K562 (cell line): ENCODE measurements at regions not wholly inside any gene's neighbourhood (a gene's known extent, or its start where the extent isn't known, plus 50 kb on each side); places are given as distances from the start of the nearest gene placed in this dataset.

Source experiments
- ATAC-seq: fragments of 200-7000 bp; cut with Tn5 transposase; 3 replicates; pipeline ENCODE4 v1.9.1; 2020; ENCODE audit warnings: moderate library complexity
- BruUV-seq: library from RNA; stranded (reverse); fragments of 400-500 nt; replicated peaks from 2 replicates; lab custom pipeline; 2021; lab: Mats Ljungman, UMichigan
- CTCF ChIA-PET: fragments of 300-600 bp; formaldehyde crosslinking; extraction: SDS; loops from one replicate; lab custom pipeline; 2021; ENCODE audit warnings: low intra/inter-chr PET ratio; lab: Yijun Ruan, JAX
- POLR2A ChIA-PET: fragments of 300-600, 350-650 bp; sonication (Branson Sonifier 250); formaldehyde crosslinking; extraction: SDS; loops from one replicate; lab custom pipeline; 2021; ENCODE audit warnings: antibody characterized with exemption, inconsistent platforms; lab: Yijun Ruan, JAX
- DNase-seq, 4 experiments: peaks; one replicate each; pipeline versions ENCODE4 v3.0.0 to v3.0.0-alpha.2; 2011 to 2018; ENCODE audit warnings: low spot score in 3 of 4, mixed read lengths in 3 of 4; ENCODE audit errors: extremely low read depth in 1 of 4
- FAIRE-seq: peaks from 2 replicates; lab custom pipeline; 2011; peaks lifted over from hg19 to GRCh38; lab: Jason Lieb, UNC
- H2AFZ ChIP-seq: 2 replicates; pipeline ENCODE4 v1.6.0; 2011; ENCODE audit warnings: low read depth, low read length, control low read depth, inconsistent platforms
- H3K27ac ChIP-seq: fragments of 200-600 bp; 3 replicates; pipeline ENCODE4 v1.8.0; 2011; ENCODE audit warnings: low read depth, mild to moderate bottlenecking, control low read depth, inconsistent platforms, low read length, moderate library complexity, mixed read lengths; ENCODE audit errors: extremely low read depth
- H3K27me3 ChIP-seq, 2 experiments: fragments of 300-600 bp in 1 of 2; 2 replicates in 1 of 2; 3 replicates in 1 of 2; pipeline versions ENCODE4 v1.6.0 to v1.8.0; 2011; ENCODE audit warnings: inconsistent platforms in 2 of 2, low read length in 2 of 2, mild to moderate bottlenecking in 1 of 2, mixed read lengths in 1 of 2, moderate library complexity in 1 of 2; ENCODE audit not compliant: control insufficient read depth in 2 of 2, insufficient read depth in 2 of 2
- H3K36me3 ChIP-seq: fragments of 300-600 bp; 3 replicates; pipeline ENCODE4 v1.8.0; 2011; ENCODE audit warnings: mild to moderate bottlenecking, low read length, inconsistent platforms; ENCODE audit not compliant: control insufficient read depth, insufficient read depth
- H3K4me1 ChIP-seq, 2 experiments: fragments of 200-600 bp in 1 of 2; replicated peaks in 1 of 2; 2 replicates in 1 of 2; 3 replicates in 1 of 2; pipeline versions ENCODE4 v1.5.1 to v1.8.0; 2011; ENCODE audit warnings: inconsistent platforms in 2 of 2, low read length in 2 of 2, mild to moderate bottlenecking in 1 of 2, mixed read lengths in 1 of 2, moderate library complexity in 1 of 2; ENCODE audit not compliant: control insufficient read depth in 2 of 2, insufficient read depth in 2 of 2
- H3K4me2 ChIP-seq: 2 replicates; pipeline ENCODE4 v1.6.1; 2011; ENCODE audit warnings: low read length, control low read depth, inconsistent platforms, mixed read lengths; ENCODE audit not compliant: insufficient read depth
- H3K4me3 ChIP-seq: fragments of 200-600 bp; sonication (generic), shearing (Covaris generic); 2 replicates; pipeline ENCODE4 v1.5.1; 2016; ENCODE audit warnings: control low read depth, inconsistent platforms
- H3K79me2 ChIP-seq: fragments of 200-600 bp; 3 replicates; pipeline ENCODE4 v1.8.0; 2011; ENCODE audit warnings: low read length, inconsistent platforms; ENCODE audit not compliant: control insufficient read depth, insufficient read depth
- H3K9ac ChIP-seq, 2 experiments: 2 replicates each; pipeline versions ENCODE4 v1.6.0 to v1.6.1; 2011; ENCODE audit warnings: low read depth in 2 of 2, low read length in 2 of 2, control low read depth in 1 of 2, inconsistent platforms in 1 of 2, mild to moderate bottlenecking in 1 of 2, mixed read lengths in 1 of 2; ENCODE audit not compliant: insufficient read depth in 1 of 2
- H3K9me1 ChIP-seq: one replicate; pipeline ENCODE4 v1.6.0; 2011; ENCODE audit warnings: inconsistent platforms, mild to moderate bottlenecking, low read length, moderate library complexity; ENCODE audit not compliant: control insufficient read depth, insufficient read depth
- H3K9me3 ChIP-seq: replicated peaks from 2 replicates; pipeline ENCODE4 v1.5.1; 2011; ENCODE audit warnings: low read depth, low read length, inconsistent platforms; ENCODE audit not compliant: control insufficient read depth, insufficient read depth
- H4K20me1 ChIP-seq: replicated peaks from 2 replicates; pipeline ENCODE4 v1.6.1; 2011; ENCODE audit warnings: low read length, inconsistent platforms, mixed read lengths; ENCODE audit not compliant: control insufficient read depth, insufficient read depth
- ATF7 ChIP-seq: fragments of 450-650 bp; IDR thresholded peaks from 2 replicates; pipeline ENCODE4 v1.7.1; 2014; ENCODE audit warnings: mild to moderate bottlenecking, moderate library complexity
- CBX1 ChIP-seq: sonication (generic); IDR thresholded peaks from 2 replicates; pipeline ENCODE4 v1.6.1; 2016; ENCODE audit warnings: antibody characterized with exemption, low read depth, mild to moderate bottlenecking
- CHD2 ChIP-seq: IDR thresholded peaks from 2 replicates; pipeline ENCODE4 v1.6.1; 2011; ENCODE audit warnings: low read depth, low read length
- CHD4 ChIP-seq: fragments of 200-600 bp; sonication (generic); IDR thresholded peaks from 3 replicates; pipeline ENCODE4 v1.6.1; 2012; ENCODE audit warnings: low read depth, mild to moderate bottlenecking, mixed read lengths, low read length, inconsistent platforms; ENCODE audit not compliant: insufficient read depth, insufficient replicate concordance, poor library complexity, severe bottlenecking
- ETV6 ChIP-seq, 3 experiments: fragments of 150-350 bp in 1 of 3; sonication (generic) in 1 of 3; formaldehyde crosslinking in 1 of 3; IDR thresholded peaks; 2 replicates each; pipeline versions ENCODE4 v1.6.1 to v1.8.0; 2014 to 2022; ENCODE audit warnings: borderline replicate concordance in 2 of 3, low read depth in 2 of 3, antibody characterized with exemption in 1 of 3, low read length in 1 of 3, mild to moderate bottlenecking in 1 of 3, missing genetic modification reagents in 1 of 3
- KAT2B ChIP-seq: IDR thresholded peaks from one replicate; pipeline ENCODE4 v1.6.1; 2012; ENCODE audit warnings: low read depth, mild to moderate bottlenecking, control low read depth, inconsistent platforms, low read length, moderate library complexity
- MAZ ChIP-seq, 2 experiments: fragments of 450-650 bp in 1 of 2; sonication (generic) in 1 of 2; formaldehyde crosslinking; IDR thresholded peaks in 1 of 2; conservative IDR thresholded peaks in 1 of 2; 2 replicates each; pipeline versions ENCODE4 v1.4.0 to v1.5.0; 2020; ENCODE audit warnings: mild to moderate bottlenecking in 1 of 2, missing genetic modification reagents in 1 of 2
- MCM2 ChIP-seq: fragments of 450-650 bp; IDR thresholded peaks from 2 replicates; pipeline ENCODE4 v1.6.1; 2017; ENCODE audit warnings: low read depth, mild to moderate bottlenecking
- MED1 ChIP-seq: sonication (generic); formaldehyde crosslinking; IDR thresholded peaks from 2 replicates; pipeline ENCODE4 v1.8.1; 2023; ENCODE audit warnings: missing genetic modification reagents, borderline replicate concordance
- NFXL1 ChIP-seq: fragments of 450-650 bp; formaldehyde crosslinking; IDR thresholded peaks from 2 replicates; pipeline ENCODE4 v1.4.0; 2021; ENCODE audit warnings: mild to moderate bottlenecking
- NFYB ChIP-seq: IDR thresholded peaks from 2 replicates; pipeline ENCODE4 v1.6.1; 2011; ENCODE audit warnings: mild to moderate bottlenecking, moderate library complexity; ENCODE audit not compliant: insufficient read length; ENCODE audit errors: extremely low read depth
- SPI1 ChIP-seq: IDR thresholded peaks from 2 replicates; pipeline ENCODE4 v1.6.1; 2011; ENCODE audit warnings: low read depth, low read length, control low read depth, borderline replicate concordance
- TCF15 ChIP-seq: fragments of 250-450 bp; sonication (Bioruptor Pico); IDR thresholded peaks from 2 replicates; pipeline ENCODE4 v1.8.0; 2022; ENCODE audit warnings: moderate library complexity, mild to moderate bottlenecking, inconsistent platforms
- USF1 ChIP-seq: sonication (generic); formaldehyde crosslinking; IDR thresholded peaks from 2 replicates; pipeline ENCODE4 v1.9.0; 2022; ENCODE audit warnings: mild to moderate bottlenecking, missing genetic modification reagents
- ZBTB33 ChIP-seq: sonication (generic); formaldehyde crosslinking; IDR thresholded peaks from 2 replicates; pipeline ENCODE4 v1.8.1; 2023; ENCODE audit warnings: mild to moderate bottlenecking, missing genetic modification reagents
- ZNF212 ChIP-seq: fragments of 450-650 bp; formaldehyde crosslinking; IDR thresholded peaks from 2 replicates; pipeline ENCODE4 v1.4.0; 2020; ENCODE audit warnings: mild to moderate bottlenecking
- ZNF778 ChIP-seq: fragments of 450-650 bp; formaldehyde crosslinking; IDR thresholded peaks from 2 replicates; pipeline ENCODE4 v1.4.0; 2020; ENCODE audit warnings: mild to moderate bottlenecking, moderate library complexity
- in situ Hi-C: fragments of 300-500 bp; cut with MboI; formaldehyde crosslinking; loops from 4 replicates; pipeline ENCODE4 v1.15.0; 2018; ENCODE audit warnings: inconsistent platforms, mixed read lengths
- intact Hi-C: fragments of 100-400 bp; cut with micrococcal nuclease; formaldehyde crosslinking; loops from 2 replicates; pipeline ENCODE4 v1.14.2; 2022
- TF ChIP-seq, protein P1 (sequence below): fragments of 250-450 bp; sonication (Bioruptor Pico); IDR thresholded peaks from 2 replicates; pipeline ENCODE4 v1.9.0; 2021; ENCODE audit warnings: mild to moderate bottlenecking, inconsistent platforms

DNA sequence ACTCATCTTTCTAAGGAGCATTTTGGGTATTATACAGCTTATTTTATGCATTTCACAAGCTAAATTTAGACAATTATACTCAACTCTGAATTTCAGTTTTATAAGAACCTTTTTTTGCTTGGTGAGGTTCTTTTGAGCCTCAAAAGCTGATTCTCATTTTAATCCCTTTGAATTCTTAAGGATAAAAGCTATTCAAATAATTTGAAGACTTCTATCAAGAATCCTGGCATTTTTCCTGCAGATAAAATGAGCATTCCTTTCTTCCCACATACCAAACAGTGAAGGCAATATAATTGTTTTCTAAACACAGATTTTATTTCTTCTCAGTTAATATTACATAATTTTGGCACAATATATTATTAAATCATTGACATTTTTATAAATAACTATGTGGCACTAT lies 118.4 kb upstream of the GPM6A start:
- in situ Hi-C loops = no loop called here
- H3K36me3 ChIP-seq = no peaks in the 10 kb centered on the region
- ATAC-seq (no peak), DNase-seq (no peak), FAIRE-seq (no peak)
- H3K9me3 ChIP-seq = no peaks in the 10 kb centered on the region; the same call in 1 of the 2 replicates
- H2AFZ ChIP-seq = no peak overlapping the region
- no peaks in the 10 kb centered on the region for H3K79me2 ChIP-seq
- H4K20me1 ChIP-seq = no peaks in the 10 kb centered on the region
- H3K4me2 ChIP-seq = no peak overlapping the region
- TF ChIP-seq ZBTB33 (CRISPR knock-in tag) = no peak
- TF ChIP-seq KAT2B = no peak
- no peak for TF ChIP-seq NFXL1 (CRISPR knock-in tag)
- TF ChIP-seq TCF15 (CRISPR knock-in tag) = no peak
- TF ChIP-seq NFYB = no peak
- TF ChIP-seq, protein P1, sequence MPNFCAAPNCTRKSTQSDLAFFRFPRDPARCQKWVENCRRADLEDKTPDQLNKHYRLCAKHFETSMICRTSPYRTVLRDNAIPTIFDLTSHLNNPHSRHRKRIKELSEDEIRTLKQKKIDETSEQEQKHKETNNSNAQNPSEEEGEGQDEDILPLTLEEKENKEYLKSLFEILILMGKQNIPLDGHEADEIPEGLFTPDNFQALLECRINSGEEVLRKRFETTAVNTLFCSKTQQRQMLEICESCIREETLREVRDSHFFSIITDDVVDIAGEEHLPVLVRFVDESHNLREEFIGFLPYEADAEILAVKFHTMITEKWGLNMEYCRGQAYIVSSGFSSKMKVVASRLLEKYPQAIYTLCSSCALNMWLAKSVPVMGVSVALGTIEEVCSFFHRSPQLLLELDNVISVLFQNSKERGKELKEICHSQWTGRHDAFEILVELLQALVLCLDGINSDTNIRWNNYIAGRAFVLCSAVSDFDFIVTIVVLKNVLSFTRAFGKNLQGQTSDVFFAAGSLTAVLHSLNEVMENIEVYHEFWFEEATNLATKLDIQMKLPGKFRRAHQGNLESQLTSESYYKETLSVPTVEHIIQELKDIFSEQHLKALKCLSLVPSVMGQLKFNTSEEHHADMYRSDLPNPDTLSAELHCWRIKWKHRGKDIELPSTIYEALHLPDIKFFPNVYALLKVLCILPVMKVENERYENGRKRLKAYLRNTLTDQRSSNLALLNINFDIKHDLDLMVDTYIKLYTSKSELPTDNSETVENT (CRISPR knock-in tag) = no peak
- no peak for TF ChIP-seq ATF7
- no peak for TF ChIP-seq SPI1
- no peak for TF ChIP-seq ETV6 (IDR thresholded peaks at IDR 0.05; ENCODE audit: borderline replicate concordance in 1 of 2, low read depth in 2 of 2, low read length in 1 of 2)
- no peak for TF ChIP-seq ETV6 (CRISPR knock-in tag; IDR thresholded peaks at IDR 0.05; ENCODE audit: borderline replicate concordance)
- TF ChIP-seq CBX1 = no peak
- TF ChIP-seq USF1 = no peak
- TF ChIP-seq CHD4 = no peak
- no peak for TF ChIP-seq CHD2
- TF ChIP-seq ZNF212 = no peak
- TF ChIP-seq MED1 (CRISPR knock-in tag) = no peak
- TF ChIP-seq MCM2 = no peak
- TF ChIP-seq MAZ (CRISPR knock-in tag; conservative IDR thresholded peaks at IDR 0.05 in 1 of 2, IDR thresholded peaks at IDR 0.05 in 1 of 2) = no peak
- no peak for TF ChIP-seq ZNF778
- TF ChIP-seq, all 486 proteins: peak for 0
- no peak overlapping the region for H3K4me3 ChIP-seq
- H3K27me3 ChIP-seq = no peaks in the 10 kb centered on the region
- ChIA-PET POLR2A (no interaction called here), CTCF (no interaction called here)
- H3K9ac ChIP-seq = no peak overlapping the region
- H3K27ac ChIP-seq = no peak overlapping the region
- intact Hi-C loops = no loop called here
- no peaks in the 10 kb centered on the region for H3K9me1 ChIP-seq
- H3K4me1 ChIP-seq = no peaks in the 10 kb centered on the region
- BruUV-seq = no TSS peak
